Lower leg skin (tissue), 4 donors: ENCODE measurements at regions not wholly inside any gene's neighbourhood (a gene's known extent, or its start where the extent isn't known, plus 50 kb on each side); places are given as distances from the start of the nearest gene placed in this dataset.

Source experiments
- DNase-seq, 2 donors: peaks; one replicate each; pipeline ENCODE4 v3.0.0-alpha.2; 2019; ENCODE audit warnings: low spot score in 2 of 2
- H3K4me3 ChIP-seq: fragments of 200-600 bp; sonication (generic); 2 replicates; pipeline ENCODE4 v1.5.1; 2017; ENCODE audit warnings: mild to moderate bottlenecking, low read depth; ENCODE audit not compliant: poor library complexity, severe bottlenecking
- CTCF ChIP-seq, 3 donors: fragments of 450-650 bp; IDR thresholded peaks; one replicate each; pipeline ENCODE4 v1.5.1; 2016; ENCODE audit warnings: antibody characterized with exemption in 3 of 3, mild to moderate bottlenecking in 3 of 3, moderate library complexity in 2 of 3
- POLR2A ChIP-seq, 2 donors: fragments of 450-650 bp; IDR thresholded peaks; one replicate each; pipeline ENCODE4 v1.6.1; 2016 to 2017; ENCODE audit warnings: antibody characterized with exemption in 2 of 2, mild to moderate bottlenecking in 1 of 2, moderate library complexity in 1 of 2
- WGBS, 2 donors: methylation state at CpG; one replicate each; pipeline ENCODE4 v1.1.5; 2018; 5-methylcytosine and 5-hydroxymethylcytosine counted together
- intact Hi-C: fragments of 100-400 bp; cut with DNase I; formaldehyde crosslinking; loops from one replicate; pipeline ENCODE4 v1.15.0; 2023; ENCODE audit warnings: low total_unique reads

GRCh38 chr2:21757805-21758430 lies 634.1 kb downstream of the TDRD15 start:
- DNase-seq: no peak
- WGBS, 2 donors: 33 to 42% methylated on average over 11 of the region's 11 CpGs
- intact Hi-C loops: no loop called here
- no peak overlapping the region for H3K4me3 ChIP-seq
- no peak for TF ChIP-seq POLR2A (IDR thresholded peaks at IDR 0.05)
- TF ChIP-seq CTCF (IDR thresholded peaks at IDR 0.05): no peak

DNA sequence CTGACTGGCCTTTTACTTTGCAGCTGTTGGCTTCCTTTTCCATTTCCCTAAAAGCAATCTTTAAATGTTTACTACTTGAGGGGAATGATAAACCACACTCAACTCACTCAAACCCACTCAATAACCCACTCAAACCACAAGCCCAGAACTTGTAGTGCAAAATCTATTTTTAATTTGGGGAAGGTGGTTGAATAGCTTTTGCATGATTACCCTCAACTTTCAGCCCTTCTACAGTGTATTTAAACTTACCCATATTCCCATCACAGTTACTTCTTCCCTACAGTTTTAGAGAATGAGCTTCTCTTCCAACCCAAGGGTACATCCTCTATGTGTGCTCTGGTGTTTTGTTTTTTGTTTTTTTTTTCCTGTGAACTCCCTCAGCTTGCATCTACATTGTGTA lies 636.1 kb downstream of the TDRD15 start:
- no peak overlapping the region for H3K4me3 ChIP-seq
- intact Hi-C loops: no loop called here
- DNase-seq: no peak
- no peak for TF ChIP-seq POLR2A (IDR thresholded peaks at IDR 0.05)
- no peak for TF ChIP-seq CTCF (IDR thresholded peaks at IDR 0.05)

DNA sequence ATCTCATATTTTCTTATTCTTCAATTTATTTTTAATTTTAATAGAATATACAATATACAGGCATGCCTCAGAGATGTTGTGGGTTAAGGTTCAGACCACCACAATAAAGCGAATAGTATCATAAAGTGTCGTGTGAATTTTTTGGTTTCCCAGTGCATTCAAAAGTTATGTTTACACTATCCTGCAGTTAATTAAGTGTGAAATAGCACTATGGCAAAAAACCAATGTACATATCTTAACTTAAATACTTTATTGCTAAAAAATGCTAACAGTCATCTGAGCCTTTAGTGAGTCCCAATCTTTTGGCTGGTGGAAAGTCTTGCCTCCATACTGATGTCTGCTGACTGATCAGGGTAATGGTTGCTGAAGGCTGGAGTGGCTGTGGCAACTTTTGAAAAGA lies 637.6 kb downstream of the TDRD15 start:
- 83 to 84% methylated on average over 2 of the region's 2 CpGs for WGBS, 2 donors
- no peak for TF ChIP-seq POLR2A (IDR thresholded peaks at IDR 0.05)
- no peak for TF ChIP-seq CTCF (IDR thresholded peaks at IDR 0.05)
- intact Hi-C loops: no loop called here
- H3K4me3 ChIP-seq: no peak overlapping the region
- no peak for DNase-seq

DNA sequence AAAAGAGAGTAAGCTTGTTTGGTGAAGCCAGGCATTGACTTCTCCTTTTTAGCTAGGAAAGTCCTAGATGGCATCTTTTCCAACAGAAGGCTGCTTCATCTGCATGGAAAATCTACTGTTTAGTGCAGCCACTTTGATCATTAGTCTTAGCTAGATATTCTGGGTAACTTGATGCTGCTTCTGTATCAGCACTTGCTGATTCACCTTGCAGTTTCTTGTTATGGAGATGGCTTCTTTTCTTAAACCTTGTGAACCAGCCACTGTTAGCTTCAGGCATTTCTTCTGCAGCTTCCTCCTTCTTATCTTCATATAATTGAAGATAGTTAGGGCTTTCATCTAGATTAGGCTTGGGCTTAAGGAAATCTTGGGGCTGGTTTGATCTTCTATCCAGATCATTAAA lies 639.7 kb downstream of the TDRD15 start:
- TF ChIP-seq POLR2A (IDR thresholded peaks at IDR 0.05) (no peak), CTCF (IDR thresholded peaks at IDR 0.05) (no peak)
- H3K4me3 ChIP-seq: no peak overlapping the region
- intact Hi-C loops: no loop called here
- no peak for DNase-seq

GRCh38 chr2:21770787-21771186 lies 647.0 kb downstream of the TDRD15 start:
- intact Hi-C loops: no loop called here
- no peak for TF ChIP-seq CTCF (IDR thresholded peaks at IDR 0.05)
- TF ChIP-seq POLR2A (IDR thresholded peaks at IDR 0.05): no peak

DNA sequence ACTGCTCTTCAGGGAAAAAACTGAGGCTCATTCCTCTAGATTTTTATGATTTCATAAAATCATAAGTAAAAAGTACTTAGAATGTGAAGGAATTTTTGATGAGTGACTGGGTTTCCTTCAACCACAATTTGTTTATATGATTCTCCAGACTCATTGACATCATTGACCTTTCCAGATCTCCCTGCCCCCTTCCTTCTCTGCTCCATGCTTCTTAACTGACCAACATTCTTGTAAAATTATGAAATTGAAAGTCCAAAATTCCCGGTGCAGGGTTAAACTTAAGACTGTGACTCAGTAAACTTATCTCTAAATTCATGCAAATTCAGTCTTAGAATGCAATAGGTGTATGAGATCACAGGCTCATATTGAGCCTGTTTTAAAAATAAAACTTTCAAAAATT lies 648.9 kb downstream of the TDRD15 start:
- H3K4me3 ChIP-seq: no peak overlapping the region
- DNase-seq: no peak
- 62% methylated on average over 1 of the region's 1 CpG for WGBS, 2 donors
- intact Hi-C loops: no loop called here
- TF ChIP-seq CTCF (IDR thresholded peaks at IDR 0.05) (no peak), POLR2A (IDR thresholded peaks at IDR 0.05) (no peak)

More at GRCh38 chr2:21770787-21771186, 647.0 kb downstream of the TDRD15 start:
- H3K4me3 ChIP-seq: no peak overlapping the region
- no peak for DNase-seq
- 61 to 64% methylated on average over 1 of the region's 1 CpG for whole genome bisulfite sequencing, 2 donors
